ENCODE measurements at regions not wholly inside any gene's neighbourhood (a gene's known extent, or its start where the extent isn't known, plus 50 kb on each side); places are given as distances from the start of the nearest gene placed in this dataset.

DNA sequence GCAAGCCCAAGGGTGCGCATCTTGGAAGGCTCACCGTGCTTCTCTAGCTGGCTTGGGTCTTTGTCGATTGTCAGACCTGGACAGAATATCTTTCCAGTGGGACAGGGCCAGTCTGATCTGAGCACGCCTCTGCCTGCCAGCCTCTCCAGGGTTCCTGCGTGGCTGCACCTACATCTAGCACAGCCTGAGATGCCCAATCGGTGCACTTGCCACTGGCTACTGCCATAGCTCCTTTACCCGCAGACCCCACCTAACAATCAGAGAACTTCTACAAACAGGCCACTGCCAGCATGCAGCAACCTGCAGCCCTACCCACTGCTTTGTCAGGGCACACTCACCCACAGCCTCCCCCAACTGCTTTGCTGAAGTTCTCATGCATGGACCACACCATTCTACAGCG, 56.7 kb upstream of the PHACTR3 start:
- no peak overlapping the region for H3K18ac ChIP-seq (ENCODE audit: extremely low read depth, low read length)
- H2AK5ac ChIP-seq (ENCODE audit: low read depth, low read length) = no peak overlapping the region
- H4K91ac ChIP-seq (replicated peaks; ENCODE audit: insufficient read length, low read length) = no peak overlapping the region
- H3K79me2 ChIP-seq (ENCODE audit: control insufficient read depth in 1 of 2, insufficient read depth in 2 of 2, low read length in 2 of 2) = no peaks in the 10 kb centered on the region
- H2BK15ac ChIP-seq (ENCODE audit: low read length) = no peak overlapping the region
- no peak overlapping the region for H4K5ac ChIP-seq (ENCODE audit: insufficient read length, low read depth, low read length)
- H3K9me3 ChIP-seq (ENCODE audit: insufficient read depth in 2 of 2, low read depth in 1 of 2, low read length in 1 of 2) = peaks cover 42 to 59% of the 10 kb centered on the region in 2 experiments
- no peak overlapping the region for H3K4ac ChIP-seq (replicated peaks; ENCODE audit: insufficient read length, low read depth, low read length)
- H3K27me3 ChIP-seq (replicated peaks in 1 of 4; ENCODE audit: control insufficient read depth in 3 of 4, extremely low read depth in 1 of 4, insufficient read depth in 3 of 4, low read length in 3 of 4) = no peaks in the 10 kb centered on the region
- no peak overlapping the region for H3K27ac ChIP-seq (ENCODE audit: low read depth, low read length)
- ChIA-PET POLR2A (ENCODE audit: partially characterized antibody) (no interaction called here), CTCF (ENCODE audit: partially characterized antibody) (interaction anchor here (1.0 kb wide), 1 partner anchor 24 kb away, joined by 6 read pairs; no protein-coding TSS in a partner anchor)
- no peak overlapping the region for H2BK120ac ChIP-seq (replicated peaks; ENCODE audit: low read depth, low read length)
- H3K23me2 ChIP-seq (ENCODE audit: low read depth, low read length) = no peaks in the 10 kb centered on the region
- 87% methylated on average over 8 of the region's 8 CpGs; no CpG with 5 or more reads in 1 of the 2 experiments for WGBS, 2 experiments (ENCODE audit: extremely low coverage in 1 of 2, insufficient coverage in 1 of 2, insufficient read length in 1 of 2, insufficient replicate concordance in 2 of 2, low coverage in 1 of 2, low lambda C conversion rate in 2 of 2, missing lambda C conversion rate in 1 of 2)
- no peaks in the 10 kb centered on the region for H3K79me1 ChIP-seq (ENCODE audit: low read depth, low read length)
- H3K4me1 ChIP-seq (replicated peaks in 1 of 4; ENCODE audit: control insufficient read depth in 3 of 4, insufficient read depth in 4 of 4, low read length in 3 of 4) = no peaks in the 10 kb centered on the region
- H3K23ac ChIP-seq (ENCODE audit: insufficient read length) = no peak overlapping the region
- no peak overlapping the region for H4K8ac ChIP-seq (ENCODE audit: extremely low read depth, insufficient read depth, low read length)
- FAIRE-seq = no peak
- no peak overlapping the region for H3K4me3 ChIP-seq (ENCODE audit: extremely low read depth in 1 of 4, insufficient read depth in 2 of 4, low read depth in 3 of 4, low read length in 4 of 4)
- no peak overlapping the region for H2AFZ ChIP-seq (ENCODE audit: low read length)
- no peaks in the 10 kb centered on the region for H3K36me3 ChIP-seq (ENCODE audit: control insufficient read depth in 2 of 4, insufficient read depth in 4 of 4, low read length in 3 of 4)
- no peak overlapping the region for H2BK5ac ChIP-seq (ENCODE audit: low read depth, low read length)
- H3K4me2 ChIP-seq (ENCODE audit: insufficient read depth in 1 of 2, low read depth in 2 of 2, low read length in 2 of 2) = no peak overlapping the region
- H4K20me1 ChIP-seq (replicated peaks in 1 of 2; ENCODE audit: control insufficient read depth in 1 of 2, insufficient read depth in 2 of 2, low read length in 2 of 2) = no peaks in the 10 kb centered on the region
- no peak overlapping the region for H3K56ac ChIP-seq (replicated peaks; ENCODE audit: insufficient read length, low read depth, low read length)
- no peak overlapping the region for H2BK12ac ChIP-seq (ENCODE audit: low read depth, low read length)
- DNase-seq (ENCODE audit: low read depth in 1 of 2, low spot score in 2 of 2) = no peak
- no peak overlapping the region for H2BK20ac ChIP-seq (ENCODE audit: low read length)
- H3K9ac ChIP-seq (replicated peaks in 1 of 4; ENCODE audit: extremely low read depth in 1 of 4, low read depth in 3 of 4, low read length in 3 of 4) = no peak overlapping the region
- no peak overlapping the region for H3K14ac ChIP-seq (ENCODE audit: insufficient read length)
- TF ChIP-seq RFX5 (IDR thresholded peaks at IDR 0.05; ENCODE audit: borderline replicate concordance, low read depth, low read length) (no peak), SP2 (IDR thresholded peaks at IDR 0.05; ENCODE audit: low read length) (no peak), RXRA (IDR thresholded peaks at IDR 0.05; ENCODE audit: insufficient read depth, low read depth, low read length) (no peak), SIRT6 (IDR thresholded peaks at IDR 0.05; ENCODE audit: low read length) (no peak), SRF (IDR thresholded peaks at IDR 0.05; ENCODE audit: low read depth, low read length) (no peak), TEAD4 (IDR thresholded peaks at IDR 0.05; ENCODE audit: low read depth, low read length) (no peak), BACH1 (IDR thresholded peaks at IDR 0.05; ENCODE audit: low read length) (no peak), SP1 (IDR thresholded peaks at IDR 0.05; ENCODE audit: low read depth, low read length) (no peak), POLR2AphosphoS5 (IDR thresholded peaks at IDR 0.05; ENCODE audit: low read depth, low read length) (no peak), HDAC2 (IDR thresholded peaks at IDR 0.05; ENCODE audit: borderline replicate concordance in 1 of 2, low read depth in 2 of 2, low read length in 2 of 2) (no peak)
